ENCODE measurements at regions not wholly inside any gene's neighbourhood (a gene's known extent, or its start where the extent isn't known, plus 50 kb on each side); places are given as distances from the start of the nearest gene placed in this dataset.

DNA sequence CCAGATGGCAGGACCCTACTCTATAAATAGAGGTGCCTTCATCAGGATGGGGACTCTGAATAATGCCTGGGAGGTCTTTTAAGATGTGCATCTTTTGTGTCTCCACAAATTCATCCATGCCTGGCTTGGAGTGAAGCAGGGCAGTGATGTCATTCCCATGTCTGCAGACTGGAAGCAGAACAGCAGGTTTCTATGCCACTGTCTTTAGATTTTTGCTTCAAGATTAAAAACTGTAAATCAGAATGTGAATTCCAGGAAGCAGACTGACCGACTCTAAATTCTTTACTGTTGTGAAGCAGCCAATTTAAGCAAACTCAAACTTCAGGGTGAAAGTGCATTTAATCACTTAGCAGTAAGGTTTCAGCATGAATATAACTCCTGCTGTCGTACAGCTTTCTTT is 159.3 kb downstream of the SCG2 start:
- no peak for TF ChIP-seq CTCF (IDR thresholded peaks at IDR 0.05; ENCODE audit: borderline replicate concordance, insufficient read depth, low read depth, low read length)
- H3K4me3 ChIP-seq (ENCODE audit: low read depth, low read length), result no peak overlapping the region

DNA sequence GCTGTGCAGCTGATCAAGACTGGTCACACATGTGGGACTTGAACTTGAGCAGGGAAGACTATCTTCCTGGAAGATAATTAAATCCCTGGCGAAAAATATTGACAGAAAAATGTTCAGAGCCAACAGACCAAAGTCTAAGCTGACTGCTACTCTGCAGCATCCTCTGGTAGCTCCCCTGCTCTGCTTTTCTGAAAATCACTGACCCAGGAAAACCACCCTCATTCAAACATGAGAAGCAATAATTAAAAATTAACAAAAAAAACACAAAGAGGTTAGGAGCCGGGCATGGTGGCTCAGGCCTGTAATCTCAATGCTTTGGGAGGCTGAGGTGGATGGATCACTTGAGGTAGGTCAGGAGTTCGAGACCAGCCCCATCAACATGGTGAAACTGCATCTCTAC is 151.9 kb downstream of the SCG2 start:
- no peak for TF ChIP-seq CTCF (IDR thresholded peaks at IDR 0.05; ENCODE audit: borderline replicate concordance, insufficient read depth, low read depth, low read length)
- no peak overlapping the region for H3K4me3 ChIP-seq (ENCODE audit: low read depth, low read length)

DNA sequence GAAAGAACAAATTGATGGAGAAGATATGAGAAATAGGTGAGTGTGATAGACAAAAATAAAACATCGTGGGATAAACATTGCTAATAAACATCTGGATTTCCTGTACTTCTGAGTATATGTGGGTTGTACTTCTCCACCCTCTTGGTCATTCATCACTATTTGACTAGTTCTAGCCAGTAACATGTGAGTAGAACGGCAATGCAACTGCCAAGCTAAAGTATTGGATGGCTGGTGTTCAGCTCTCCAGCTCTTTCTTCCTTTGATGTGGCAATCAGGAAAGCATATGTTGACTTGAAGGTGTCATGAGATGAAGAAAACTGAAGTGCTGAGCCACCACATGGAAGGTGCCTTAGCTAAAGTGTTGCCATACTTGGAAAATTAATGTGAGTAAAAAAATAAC is 144.9 kb downstream of the SCG2 start:
- no peak overlapping the region for H3K4me3 ChIP-seq (ENCODE audit: low read depth, low read length)
- no peak for TF ChIP-seq CTCF (IDR thresholded peaks at IDR 0.05; ENCODE audit: borderline replicate concordance, insufficient read depth, low read depth, low read length)

GRCh38 chr2:223459328-223459939 is 142.7 kb downstream of the SCG2 start:
- TF ChIP-seq CTCF (IDR thresholded peaks at IDR 0.05; ENCODE audit: borderline replicate concordance, insufficient read depth, low read depth, low read length), result no peak; the same call in 1 of the 2 replicates
- no peak overlapping the region for H3K4me3 ChIP-seq (ENCODE audit: low read depth, low read length)

- H3K4me3 ChIP-seq (ENCODE audit: low read depth, low read length), result no peak overlapping the region
- TF ChIP-seq CTCF (IDR thresholded peaks at IDR 0.05; ENCODE audit: borderline replicate concordance, insufficient read depth, low read depth, low read length), result no peak
Observed at GRCh38 chr2:223460209-223460608, 142.0 kb downstream of the SCG2 start.

DNA sequence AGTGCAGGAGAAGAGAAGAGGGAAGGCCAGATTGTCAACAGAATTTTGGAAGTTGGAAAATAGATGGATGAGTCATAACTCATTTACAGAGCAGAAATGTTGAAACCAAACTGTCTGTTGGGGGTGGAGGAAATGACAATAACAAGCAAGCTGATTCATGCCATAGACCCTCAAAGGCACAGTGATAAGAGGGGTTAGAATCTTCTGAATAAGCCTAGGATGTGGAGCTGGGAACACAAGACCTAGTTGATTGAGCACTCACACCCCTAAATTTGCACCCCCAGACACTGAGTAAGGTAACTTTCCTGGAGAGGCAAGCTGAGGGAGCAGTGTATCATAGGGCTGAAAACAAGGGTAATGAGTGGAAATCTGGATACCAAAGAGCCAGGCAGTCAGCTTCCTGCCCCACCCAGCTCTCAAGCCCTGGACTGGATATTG is 141.4 kb downstream of the SCG2 start:
- no peak overlapping the region for H3K4me3 ChIP-seq (ENCODE audit: low read depth, low read length)
- no peak for TF ChIP-seq CTCF (IDR thresholded peaks at IDR 0.05; ENCODE audit: borderline replicate concordance, insufficient read depth, low read depth, low read length)

DNA sequence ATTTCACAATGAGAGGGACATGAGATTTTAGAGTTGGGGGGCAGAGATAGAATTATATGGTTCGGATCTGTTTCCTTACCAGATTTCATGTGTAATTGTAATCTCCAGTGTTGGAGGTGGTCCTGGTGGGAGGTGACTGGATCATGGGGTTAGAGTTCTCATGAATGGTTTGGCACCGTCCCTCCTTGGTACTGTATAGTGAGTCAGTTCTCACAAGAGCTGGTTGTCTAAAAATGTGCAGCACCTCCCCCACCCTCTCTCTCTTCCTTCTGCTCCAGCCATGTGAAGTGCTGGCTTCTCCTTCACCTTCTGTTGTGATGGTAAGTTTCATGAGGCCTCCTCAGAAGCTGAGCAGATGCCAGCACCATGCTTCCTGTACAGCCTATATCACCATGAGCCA is 138.1 kb downstream of the SCG2 start:
- no peak overlapping the region for H3K4me3 ChIP-seq (ENCODE audit: low read depth, low read length)
- TF ChIP-seq CTCF (IDR thresholded peaks at IDR 0.05; ENCODE audit: borderline replicate concordance, insufficient read depth, low read depth, low read length), result no peak
